IPS-NIHi11 (cell line): ENCODE measurements at regions not wholly inside any gene's neighbourhood (a gene's known extent, or its start where the extent isn't known, plus 50 kb on each side); places are given as distances from the start of the nearest gene placed in this dataset.
"Not testable (repeated sequence)": the region's sequence is repeated elsewhere in the genome, so short reads cannot be mapped to it uniquely, and the experiment has no call there.

ENCODE experiments used
- DNase-seq: peaks from one replicate; pipeline ENCODE4 v3.0.0; 2012; ENCODE audit warnings: mixed read lengths, low spot score

DNA sequence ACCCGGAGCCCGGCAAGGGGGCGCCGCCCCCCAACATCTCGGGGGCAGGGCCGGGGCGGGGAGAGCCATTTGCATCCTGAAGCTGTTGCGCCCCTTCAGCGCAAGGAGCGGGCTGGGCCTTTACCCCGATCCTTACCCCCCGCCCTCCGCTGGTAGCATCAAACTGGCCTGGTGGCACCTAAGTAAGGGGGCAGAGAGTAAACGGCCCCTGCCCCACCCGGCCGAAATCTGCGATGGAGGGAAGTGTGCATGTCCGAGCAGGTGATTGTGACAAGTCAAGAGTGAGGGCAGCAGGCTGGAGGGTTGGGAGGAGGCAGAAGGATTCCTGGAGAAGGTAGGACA is 101.2 kb downstream of the ESM1 start:
- DNase-seq, result no peak

DNA sequence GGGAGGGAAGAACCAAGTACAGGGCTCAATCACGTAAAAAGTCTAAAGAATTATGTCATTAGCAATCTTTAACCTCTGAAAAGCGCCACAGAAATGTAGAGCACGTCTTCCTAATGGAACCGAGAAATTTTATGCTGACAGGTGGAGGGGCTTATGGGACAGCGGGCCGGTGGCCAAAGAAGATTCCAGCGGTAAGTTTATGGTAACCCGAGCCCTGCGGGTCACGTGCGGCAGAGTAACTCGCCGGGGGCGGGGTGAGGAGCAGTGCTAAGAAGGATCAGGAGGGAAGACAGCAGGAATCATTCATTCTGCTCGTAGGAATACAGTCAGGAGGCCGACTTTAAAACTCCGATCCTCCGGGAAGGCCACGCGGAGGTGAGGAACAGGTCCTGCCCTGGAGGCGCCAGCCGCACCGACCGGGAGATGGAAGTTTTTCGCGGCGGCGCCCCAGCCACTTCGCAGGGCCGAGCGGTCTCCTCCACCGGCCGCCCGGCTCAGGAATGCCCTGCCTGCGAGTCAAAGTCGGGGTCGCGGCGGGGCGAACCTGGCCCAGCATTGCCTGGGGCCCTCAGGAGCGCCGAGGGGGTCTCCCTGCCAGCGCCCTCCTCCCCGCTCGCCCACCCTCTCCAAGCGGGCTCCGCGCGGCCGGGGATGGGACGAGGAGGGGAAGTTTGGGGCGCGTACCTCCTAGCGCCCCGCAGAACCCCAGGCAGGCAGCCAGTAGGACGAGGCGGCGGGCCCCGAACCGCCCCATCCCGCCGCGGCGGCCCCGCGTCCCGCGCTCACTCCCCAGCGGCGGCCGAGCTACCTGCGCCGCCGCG is 101.8 kb downstream of the ESM1 start:
- DNase-seq, result peak; percentile 74

DNA sequence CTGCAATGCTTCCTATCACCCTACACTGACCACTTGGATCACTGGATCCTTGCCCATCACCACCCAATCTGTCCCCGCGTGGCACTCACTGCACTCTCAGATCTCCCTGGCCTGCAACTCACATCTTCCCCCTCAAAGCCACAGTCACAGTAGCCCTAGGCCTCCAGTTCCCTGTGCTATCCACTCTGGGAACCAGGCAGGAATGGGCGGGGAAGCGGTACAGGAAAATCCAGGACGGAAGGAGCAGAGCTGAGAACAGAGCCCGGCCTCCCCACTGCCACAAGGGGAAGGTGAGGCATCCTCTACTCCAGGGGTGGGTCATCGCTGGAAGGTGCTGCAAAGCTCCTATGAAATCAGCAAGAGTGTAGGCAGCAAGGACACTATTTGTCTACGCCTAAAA is 102.6 kb downstream of the ESM1 start:
- DNase-seq, result no peak

DNA sequence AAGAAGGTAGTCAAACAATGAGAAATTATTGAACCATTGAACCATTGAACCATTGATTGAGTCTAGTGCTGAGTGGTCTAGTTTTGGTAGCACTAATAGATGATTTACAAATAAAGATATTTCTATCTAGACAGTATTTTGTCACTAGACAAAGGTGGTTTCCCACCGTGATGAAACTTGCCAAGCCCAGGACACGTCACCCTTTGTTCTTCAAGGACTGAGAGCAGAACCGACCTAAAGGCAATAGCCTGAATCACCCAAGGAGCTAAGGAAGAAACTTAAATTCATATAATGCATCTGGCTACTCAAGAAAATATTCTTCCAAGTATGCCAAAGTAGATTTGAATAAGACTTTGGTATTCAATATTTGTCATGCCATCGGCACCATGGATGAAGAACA is 103.3 kb downstream of the ESM1 start:
- no peak for DNase-seq

DNA sequence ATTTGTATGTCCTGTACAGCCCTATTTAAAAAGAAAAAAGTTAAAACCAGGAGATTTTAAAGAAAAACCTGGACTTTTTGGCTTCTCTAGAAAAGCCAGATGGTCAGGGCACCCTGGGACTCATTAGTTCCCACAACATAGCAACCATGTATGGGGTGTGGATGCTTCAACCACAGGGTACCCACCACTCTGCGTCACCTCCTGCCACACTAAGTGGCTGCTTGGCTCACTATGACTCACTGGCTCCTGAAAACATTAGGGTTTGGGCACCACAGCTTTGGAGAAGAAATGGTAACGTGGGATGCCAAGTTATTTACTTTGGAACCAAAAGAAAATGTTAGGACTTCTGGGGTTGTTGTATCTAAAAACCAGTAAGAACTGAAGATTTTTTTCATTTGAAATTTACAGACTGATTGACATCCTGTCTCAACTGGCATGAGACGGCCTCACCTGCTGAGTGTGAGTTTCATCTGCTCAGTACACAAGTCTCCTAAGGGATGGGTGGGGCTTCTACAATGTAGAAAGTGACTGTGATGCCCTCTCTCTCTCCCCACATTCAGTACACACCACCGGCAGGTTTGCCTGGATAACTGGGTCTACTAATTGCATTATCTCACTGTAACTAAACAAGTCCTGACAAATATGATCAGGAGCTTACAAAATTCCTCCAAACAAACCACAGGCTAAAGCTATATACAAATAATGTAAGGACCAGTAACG is 103.9 kb downstream of the ESM1 start:
- DNase-seq, result no peak

DNA sequence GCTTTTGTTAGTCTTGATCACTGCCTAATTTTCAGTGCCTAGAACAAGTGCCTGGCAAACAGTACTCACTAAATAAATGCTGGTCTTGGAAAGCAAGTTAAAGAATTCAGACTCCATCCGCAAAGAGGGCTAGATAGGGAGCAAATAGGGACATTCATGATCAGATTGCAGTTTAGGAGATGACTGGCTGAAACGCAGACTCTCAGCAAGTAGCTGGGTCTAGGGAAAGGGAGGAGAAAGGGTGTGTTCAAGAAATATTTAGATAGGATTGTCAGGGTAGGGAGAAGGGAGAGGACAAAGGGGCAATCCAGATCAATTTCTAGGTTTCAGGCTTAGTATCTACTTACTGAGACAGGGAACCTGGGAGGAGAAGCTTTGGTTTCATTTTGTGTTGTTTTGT is 108.4 kb downstream of the ESM1 start:
- DNase-seq, result no peak

DNA sequence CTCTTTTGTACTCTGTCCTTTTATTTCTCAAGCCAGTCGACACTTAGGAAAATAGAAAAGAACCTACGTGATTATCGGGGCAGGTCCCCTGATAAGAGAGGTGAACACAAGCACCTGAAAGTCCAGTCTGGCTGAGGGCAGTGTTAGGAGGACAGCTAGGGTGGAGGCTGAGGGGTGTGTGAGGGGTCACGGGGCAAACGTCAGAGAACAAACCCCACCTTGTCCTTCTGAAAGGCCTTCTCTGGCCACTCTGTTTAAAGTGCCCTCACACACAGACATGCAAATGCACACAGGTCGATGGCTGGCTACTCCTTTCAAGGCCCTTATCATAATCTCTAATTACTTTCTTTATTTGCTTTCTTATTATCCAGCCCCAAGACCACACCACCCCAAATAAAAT is 108.8 kb downstream of the ESM1 start:
- no peak for DNase-seq

DNA sequence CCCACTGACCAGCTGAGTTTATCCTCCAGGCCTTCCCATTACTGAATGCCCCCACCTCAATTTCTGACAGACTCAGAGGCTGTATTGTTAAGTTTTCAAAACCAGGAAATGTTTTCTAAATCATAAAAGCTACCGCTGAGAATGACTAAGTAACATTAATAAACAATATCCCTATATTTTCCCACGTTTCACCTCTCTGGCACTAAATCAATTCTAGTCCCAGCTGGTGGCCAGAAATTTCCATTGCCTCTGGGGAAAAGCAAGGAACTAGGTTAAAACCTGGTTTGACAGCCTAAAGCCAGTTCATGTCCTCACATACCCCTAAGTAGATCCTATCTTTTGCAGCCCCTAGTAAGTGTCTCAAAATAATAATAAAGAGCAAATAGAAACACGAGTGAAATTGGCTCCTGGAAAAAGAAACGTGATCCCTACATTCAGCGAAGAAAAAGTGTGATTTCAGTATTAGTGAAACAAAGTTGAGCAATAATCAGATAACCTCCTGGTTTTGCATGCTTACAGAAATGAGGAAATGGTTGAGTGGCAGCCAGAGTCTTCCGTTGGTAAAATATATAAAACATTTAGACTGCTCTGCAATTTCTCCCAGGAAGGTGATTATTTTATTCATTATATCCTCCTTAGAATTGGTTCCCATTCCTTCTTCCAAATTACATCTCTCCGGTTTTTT is 110.9 kb downstream of the ESM1 start:
- DNase-seq, result no peak

DNA sequence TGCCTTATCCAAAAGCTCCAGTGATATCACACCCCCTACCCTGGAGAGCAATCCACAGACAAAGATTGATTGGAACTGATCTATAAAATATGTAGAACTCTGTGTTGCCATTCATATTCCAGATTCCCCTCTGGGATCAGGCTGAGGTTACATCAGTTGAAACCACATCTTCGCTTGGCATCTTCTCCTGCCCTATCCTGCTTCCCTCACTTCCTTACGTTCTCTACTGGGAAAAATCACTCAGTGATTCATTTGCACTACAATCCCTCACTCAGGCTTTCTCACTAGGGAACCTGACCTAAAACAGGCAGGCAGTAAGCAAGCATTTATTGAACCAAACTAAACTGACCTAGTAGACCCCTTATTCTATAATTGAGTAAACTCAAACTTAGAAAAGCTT is 111.7 kb downstream of the ESM1 start:
- DNase-seq, result no peak

DNA sequence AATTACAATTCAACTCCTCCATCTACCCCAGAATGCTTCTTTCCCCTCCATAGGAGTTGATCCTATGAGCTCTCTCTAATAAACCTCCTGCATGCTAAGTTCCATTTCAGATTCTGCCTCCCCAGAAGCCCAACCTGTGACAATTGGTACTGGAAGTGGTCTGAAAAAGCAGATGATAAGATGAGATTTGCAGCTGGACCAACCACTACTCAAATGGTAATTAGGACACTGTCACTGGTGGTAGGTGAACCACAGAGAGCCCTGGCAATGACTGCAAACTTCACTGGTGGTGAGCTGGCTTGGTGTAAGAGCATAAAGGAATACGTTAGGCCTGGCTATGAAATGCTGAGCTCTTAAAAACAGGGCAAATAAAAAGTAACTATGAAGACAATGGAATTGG is 112.6 kb downstream of the ESM1 start:
- DNase-seq, result no peak

DNA sequence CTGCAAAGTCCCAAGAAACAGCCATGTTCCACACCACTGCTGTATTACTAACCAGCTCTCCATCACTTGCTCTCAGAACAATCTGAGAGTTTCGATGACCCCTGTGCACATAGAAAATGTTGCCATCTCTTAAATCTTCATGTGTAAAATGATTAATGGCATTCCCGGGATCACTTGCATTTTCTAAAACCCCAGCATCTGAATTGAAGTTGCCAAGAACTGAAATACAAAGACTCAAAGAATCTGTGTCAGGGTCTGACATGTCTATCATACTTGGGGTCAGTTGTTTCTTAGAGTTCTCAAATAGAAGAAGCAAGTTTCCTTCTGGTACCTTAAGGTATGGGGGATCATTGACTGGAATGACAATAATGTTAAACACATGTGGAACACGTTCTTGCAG is 115.1 kb downstream of the ESM1 start:
- DNase-seq, result no peak

DNA sequence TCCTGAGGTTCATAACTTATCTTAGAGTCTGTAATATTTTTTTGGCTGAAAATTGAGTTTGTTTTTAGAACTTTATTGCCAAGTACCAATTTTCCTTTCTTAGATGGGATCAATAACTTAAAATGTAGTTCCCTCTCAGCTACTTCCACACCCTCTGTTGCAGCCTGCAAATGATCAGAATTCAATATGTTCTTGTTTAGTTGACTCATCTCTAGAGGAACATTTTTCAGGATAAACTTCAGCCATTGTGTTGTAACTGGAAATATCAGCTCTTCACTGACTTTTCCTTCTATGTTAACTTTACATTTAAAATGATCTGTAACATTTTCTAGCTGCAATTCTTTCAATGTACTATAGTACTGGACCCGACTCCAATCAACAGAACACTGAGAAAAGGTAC is 115.7 kb downstream of the ESM1 start:
- no peak for DNase-seq

DNA sequence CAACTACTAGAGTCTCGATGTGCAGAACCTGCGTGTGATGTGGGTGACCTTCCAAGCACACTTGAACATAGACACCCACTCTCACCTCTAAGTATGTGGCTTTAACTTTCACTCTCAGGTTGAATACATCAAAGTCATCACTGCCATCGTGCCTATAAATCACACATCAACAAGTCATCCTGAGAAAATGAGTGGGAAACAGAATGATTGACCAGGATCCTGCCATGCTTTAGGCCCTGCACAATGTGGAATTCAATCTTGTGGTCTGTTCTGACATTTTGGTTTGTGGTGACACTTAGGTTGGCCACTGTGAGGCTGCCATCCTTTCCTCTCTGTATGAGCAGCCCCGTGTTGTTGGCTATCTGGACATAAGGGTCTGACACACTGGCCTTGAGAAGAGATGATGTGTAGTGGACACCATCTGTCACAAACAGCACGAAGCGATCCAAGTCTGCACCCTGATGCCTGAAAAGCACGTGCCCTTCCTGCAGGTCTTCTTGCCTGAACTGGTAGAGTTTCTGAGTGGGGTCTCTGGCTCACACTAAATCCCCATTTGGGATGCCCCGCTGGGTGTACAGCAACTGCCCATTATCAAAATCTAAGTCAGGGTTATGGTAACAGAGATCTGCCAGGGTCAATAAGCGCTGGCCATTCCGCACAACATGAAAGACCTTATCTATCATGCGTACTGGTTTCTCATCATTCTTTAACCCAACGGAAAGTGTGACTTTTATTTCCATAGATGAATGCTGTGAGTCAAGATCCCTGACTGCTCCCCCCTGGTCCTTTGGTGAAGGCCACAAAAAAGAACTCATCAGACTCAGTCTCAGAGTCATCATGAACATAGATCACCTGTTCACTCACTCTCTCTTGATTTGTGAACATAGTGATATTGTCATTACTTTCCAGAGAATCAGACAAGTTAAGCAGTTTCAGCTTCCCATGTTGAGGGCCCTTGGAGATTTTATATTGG is 116.6 kb downstream of the ESM1 start:
- DNase-seq, result no peak

DNA sequence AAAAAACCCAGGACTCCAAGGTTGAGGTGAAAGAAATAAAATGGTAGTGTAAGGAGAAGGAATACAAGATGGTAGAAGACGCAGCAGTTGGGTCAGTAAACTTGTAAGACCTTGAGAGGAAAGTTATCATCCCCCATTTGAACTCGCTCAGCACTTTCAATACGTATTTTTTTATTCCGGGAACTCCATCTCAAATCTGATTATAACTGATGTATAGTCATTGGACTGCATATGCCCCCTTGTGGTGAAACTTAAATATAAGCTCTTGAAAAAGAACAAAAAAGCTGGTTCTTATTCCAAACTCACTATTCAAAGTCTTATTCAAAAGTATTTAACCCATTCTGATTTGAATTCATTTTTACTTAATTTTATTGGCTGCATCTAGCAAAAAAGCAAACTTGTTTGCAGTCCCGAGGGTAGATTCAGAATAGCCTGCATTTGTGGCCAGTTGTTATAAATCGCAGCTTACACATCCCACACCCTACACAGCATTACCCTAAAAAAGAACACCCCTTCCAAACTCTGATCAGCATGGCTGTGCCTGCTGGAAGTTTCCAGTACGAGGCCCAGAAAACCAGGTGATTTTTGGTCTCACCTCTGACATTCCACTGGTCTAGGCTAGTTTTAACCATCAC is 118.0 kb downstream of the ESM1 start:
- DNase-seq, result peak; percentile 32

DNA sequence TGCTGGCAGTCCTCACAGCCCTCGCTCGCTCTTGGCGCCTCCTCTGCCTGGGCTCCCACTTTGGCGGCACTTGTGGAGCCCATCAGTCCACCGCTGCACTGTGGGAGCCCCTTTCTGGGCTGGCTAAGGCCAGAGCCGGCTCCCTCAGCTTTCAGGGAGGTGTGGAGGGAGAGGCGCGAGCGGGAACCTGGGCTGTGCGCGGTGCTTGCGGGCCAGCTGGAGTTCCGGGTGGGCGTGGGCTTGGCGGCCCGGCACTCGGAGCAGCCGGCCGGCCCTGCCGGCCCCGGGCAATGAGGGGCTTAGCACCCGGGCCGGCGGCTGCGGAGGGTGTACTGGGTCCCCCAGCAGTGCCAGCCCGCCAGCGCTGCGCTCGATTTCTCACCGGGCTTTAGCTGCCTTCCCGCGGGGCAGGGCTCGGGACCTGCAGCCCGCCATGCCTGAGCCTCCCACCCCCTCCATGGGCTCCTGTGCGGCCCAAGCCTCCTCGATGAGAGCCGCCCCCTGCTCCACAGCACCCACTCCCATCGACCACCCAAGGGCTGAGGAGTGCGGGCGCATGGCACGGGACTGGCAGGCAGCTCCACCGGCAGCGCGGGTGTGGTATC is 120.4 kb downstream of the ESM1 start:
- DNase-seq, result not testable (repeated sequence)

DNA sequence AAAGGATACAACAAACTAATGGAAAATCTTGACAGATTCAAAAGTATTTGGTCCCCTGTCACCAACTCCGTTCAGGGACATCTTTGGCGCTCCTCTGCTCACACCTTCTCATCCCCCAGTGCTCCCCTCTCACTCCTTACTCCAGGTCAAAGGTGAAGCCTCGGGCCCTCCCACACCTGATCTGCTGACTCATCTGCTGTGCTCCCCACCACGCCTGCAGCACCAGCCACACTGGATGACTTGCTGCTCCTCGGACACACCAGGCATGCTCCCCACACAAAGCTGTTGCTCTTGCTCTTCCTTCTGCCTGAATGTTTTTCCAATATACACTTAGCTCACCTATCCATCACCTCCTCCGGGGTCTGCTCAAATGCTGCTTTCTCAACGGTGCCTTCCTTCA is 123.4 kb downstream of the ESM1 start:
- DNase-seq, result no peak

DNA sequence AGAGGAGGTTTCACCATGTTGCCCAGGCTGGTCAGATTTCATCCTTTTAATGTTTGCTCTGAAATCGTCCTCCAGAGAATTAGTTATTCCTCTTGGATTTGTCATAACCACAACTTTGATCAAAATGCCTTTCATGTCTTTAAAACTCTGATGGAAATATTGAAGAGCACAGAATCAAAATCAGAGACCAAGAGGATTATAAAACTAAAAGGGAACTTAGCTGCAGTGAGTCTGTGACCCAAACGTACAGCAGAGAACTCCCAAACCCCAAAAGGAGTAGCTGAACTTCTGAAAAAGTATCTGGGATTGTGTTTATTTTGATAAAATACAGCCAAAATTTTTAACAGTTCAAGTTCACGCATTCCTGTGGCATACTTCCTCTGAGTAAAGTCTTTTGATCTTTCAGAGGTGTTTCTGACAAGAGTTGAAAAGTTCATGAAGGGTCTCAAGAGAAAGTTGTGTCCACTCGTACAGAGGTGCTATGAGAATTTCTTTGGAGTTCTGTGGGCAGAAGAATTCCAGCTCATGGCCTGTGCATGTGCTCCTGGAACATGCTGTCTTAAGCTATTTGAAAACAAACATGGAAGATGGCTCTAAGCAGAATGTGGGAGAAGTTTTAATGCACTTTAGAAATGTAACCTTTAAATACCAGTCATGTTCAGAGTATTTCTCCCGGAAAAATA is 124.0 kb downstream of the ESM1 start:
- DNase-seq, result no peak

DNA sequence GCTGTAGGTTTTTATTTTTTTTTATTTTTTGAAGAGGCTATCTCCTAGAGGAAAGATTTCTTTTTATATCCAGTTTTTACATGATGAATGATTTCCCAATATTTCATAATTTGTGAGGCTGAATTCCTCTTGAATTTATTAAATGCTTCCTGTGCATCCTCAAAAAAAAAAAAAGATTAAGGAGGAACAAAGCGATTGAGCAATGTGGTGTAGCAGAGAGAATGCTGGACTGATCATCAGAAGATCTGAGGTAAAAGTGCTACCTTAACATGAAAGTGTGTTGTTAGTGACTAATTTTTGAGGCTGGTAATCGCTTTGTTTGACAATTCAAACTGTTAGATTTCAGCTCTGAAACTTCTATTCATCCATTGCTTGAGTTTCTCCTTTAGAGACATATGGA is 125.1 kb downstream of the ESM1 start:
- DNase-seq, result no peak

DNA sequence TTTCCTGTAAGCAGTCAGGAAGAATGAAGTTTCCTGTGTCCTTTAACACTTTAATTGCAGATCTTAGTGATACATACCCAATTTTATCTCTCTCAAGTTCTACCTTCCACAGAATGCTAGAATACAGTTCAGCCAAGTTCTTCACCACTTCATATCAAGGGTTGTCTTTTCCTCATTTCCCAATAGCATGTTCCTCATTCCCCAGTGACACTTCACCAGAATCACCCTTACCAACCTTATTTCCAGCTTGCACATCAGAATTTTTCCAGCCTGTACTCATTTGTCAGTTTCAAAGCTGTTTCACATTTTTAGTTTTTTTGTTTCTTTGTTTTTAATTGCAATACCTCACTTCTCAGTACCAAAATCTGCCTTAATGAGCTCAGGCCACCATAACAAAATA is 126.1 kb downstream of the ESM1 start:
- no peak for DNase-seq

DNA sequence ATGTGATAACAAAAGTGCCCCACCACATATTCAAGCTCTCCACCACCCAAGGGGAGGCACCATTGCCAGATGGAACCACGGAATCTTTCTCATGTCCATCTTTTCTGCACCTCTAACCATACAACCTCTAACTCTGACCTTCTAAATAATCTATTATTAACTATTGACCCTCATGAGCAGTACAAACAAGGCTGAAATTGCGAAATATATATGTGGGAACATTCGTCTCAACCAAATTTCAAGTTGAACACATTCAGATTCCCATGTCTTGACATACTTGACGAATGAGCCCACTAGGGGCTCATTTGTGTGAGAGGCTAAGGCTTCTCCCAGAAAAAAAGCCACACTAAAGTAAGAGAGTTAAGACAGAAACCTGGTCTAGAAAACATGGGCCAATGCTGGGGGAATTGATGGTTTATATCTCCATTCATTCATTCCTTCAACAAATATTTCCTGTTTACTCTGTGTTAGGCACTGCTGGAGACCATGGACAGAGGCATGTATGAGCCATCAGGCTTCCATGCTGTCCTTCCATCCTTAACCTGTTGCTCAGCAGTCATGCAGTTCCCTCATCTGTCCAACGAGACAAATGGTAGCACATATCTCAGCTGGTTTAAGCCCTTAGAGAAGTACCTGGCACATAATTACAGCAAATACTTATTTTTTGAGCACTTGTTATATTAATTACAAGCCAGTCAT is 130.4 kb downstream of the ESM1 start:
- no peak for DNase-seq
